ENCODE measurements at regions not wholly inside any gene's neighbourhood (a gene's known extent, or its start where the extent isn't known, plus 50 kb on each side); places are given as distances from the start of the nearest gene placed in this dataset.

GRCh38 chr3:72388644-72389043 is 459.6 kb downstream of the SHQ1 start:
- no peak for DNase-seq
- Histone ChIP-seq H3K27ac (ENCODE audit: low read depth in 2 of 2, low read length in 1 of 2) (no peak overlapping the region), H3K9me3 (no peaks in the 10 kb centered on the region), H3K9me2 (no peaks in the 10 kb centered on the region), H3K4me2 (no peak overlapping the region), H3F3A (replicated peaks; ENCODE audit: insufficient read depth) (no peaks in the 10 kb centered on the region), H3K4me3 (ENCODE audit: low read depth in 2 of 2, low read length in 1 of 2) (no peak overlapping the region), H3K27me3 (ENCODE audit: insufficient read depth) (no peaks in the 10 kb centered on the region), H3K79me2 (ENCODE audit: insufficient read depth) (peaks cover 73% of the 10 kb centered on the region), H3K4me1 (ENCODE audit: control insufficient read depth in 1 of 2, insufficient read depth in 2 of 2, low read depth in 1 of 2, low read length in 1 of 2) (peaks cover 0 to 6% of the 10 kb centered on the region in 2 experiments; a peak in 2 of 4 replicates), H2AFZ (ENCODE audit: low read depth) (no peak overlapping the region), H3K9ac (no peak overlapping the region), H3K36me3 (replicated peaks in 1 of 2; ENCODE audit: control insufficient read depth in 1 of 2, insufficient read depth in 2 of 2, low read length in 1 of 2) (no peaks in the 10 kb centered on the region), H4K20me1 (ENCODE audit: insufficient read depth) (peaks cover 94% of the 10 kb centered on the region)
- POLR2A ChIA-PET = no interaction called here
- CTCF ChIA-PET = interaction anchor here (0.8 kb wide), 1 partner anchor 12 kb away, joined by 5 read pairs; no protein-coding TSS in a partner anchor
- WGBS (ENCODE audit: low lambda C conversion rate) = 100% methylated on average over 2 of the region's 2 CpGs
- TF ChIP-seq, protein P1, sequence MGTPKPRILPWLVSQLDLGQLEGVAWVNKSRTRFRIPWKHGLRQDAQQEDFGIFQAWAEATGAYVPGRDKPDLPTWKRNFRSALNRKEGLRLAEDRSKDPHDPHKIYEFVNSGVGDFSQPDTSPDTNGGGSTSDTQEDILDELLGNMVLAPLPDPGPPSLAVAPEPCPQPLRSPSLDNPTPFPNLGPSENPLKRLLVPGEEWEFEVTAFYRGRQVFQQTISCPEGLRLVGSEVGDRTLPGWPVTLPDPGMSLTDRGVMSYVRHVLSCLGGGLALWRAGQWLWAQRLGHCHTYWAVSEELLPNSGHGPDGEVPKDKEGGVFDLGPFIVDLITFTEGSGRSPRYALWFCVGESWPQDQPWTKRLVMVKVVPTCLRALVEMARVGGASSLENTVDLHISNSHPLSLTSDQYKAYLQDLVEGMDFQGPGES (IDR thresholded peaks at IDR 0.05; ENCODE audit: low read depth, low read length) = no peak
- TF ChIP-seq GABPA (IDR thresholded peaks at IDR 0.05; ENCODE audit: low read depth) = no peak
- no peak for TF ChIP-seq SIN3A (IDR thresholded peaks at IDR 0.05; ENCODE audit: borderline replicate concordance, low read depth, low read length)
- no peak for TF ChIP-seq TAF1 (IDR thresholded peaks at IDR 0.05; ENCODE audit: borderline replicate concordance, low read depth, low read length)
- TF ChIP-seq NFIC (IDR thresholded peaks at IDR 0.05; ENCODE audit: borderline replicate concordance) = no peak
- TF ChIP-seq EP300 (IDR thresholded peaks at IDR 0.05; ENCODE audit: borderline replicate concordance in 1 of 2, low read depth in 1 of 2, low read length in 1 of 2) = no peak
- TF ChIP-seq RCOR1 (IDR thresholded peaks at IDR 0.05; ENCODE audit: low read length) = no peak
- no peak for TF ChIP-seq POLR2AphosphoS5 (IDR thresholded peaks at IDR 0.05; ENCODE audit: low read depth, low read length)
- TF ChIP-seq CHD2 (IDR thresholded peaks at IDR 0.05; ENCODE audit: low read length, partially characterized antibody) = no peak
- TF ChIP-seq RAD21 (IDR thresholded peaks at IDR 0.05; ENCODE audit: low read length) = no peak
- TF ChIP-seq NRF1 (IDR thresholded peaks at IDR 0.05; ENCODE audit: low read depth, low read length) = no peak
- no peak for TF ChIP-seq SMC3 (IDR thresholded peaks at IDR 0.05; ENCODE audit: low read depth, low read length)
- no peak for TF ChIP-seq RXRA (IDR thresholded peaks at IDR 0.05; ENCODE audit: borderline replicate concordance, low read depth)
- TF ChIP-seq, protein P2, sequence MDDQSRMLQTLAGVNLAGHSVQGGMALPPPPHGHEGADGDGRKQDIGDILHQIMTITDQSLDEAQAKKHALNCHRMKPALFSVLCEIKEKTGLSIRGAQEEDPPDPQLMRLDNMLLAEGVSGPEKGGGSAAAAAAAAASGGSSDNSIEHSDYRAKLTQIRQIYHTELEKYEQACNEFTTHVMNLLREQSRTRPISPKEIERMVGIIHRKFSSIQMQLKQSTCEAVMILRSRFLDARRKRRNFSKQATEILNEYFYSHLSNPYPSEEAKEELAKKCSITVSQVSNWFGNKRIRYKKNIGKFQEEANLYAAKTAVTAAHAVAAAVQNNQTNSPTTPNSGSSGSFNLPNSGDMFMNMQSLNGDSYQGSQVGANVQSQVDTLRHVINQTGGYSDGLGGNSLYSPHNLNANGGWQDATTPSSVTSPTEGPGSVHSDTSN (IDR thresholded peaks at IDR 0.05) = no peak

DNA sequence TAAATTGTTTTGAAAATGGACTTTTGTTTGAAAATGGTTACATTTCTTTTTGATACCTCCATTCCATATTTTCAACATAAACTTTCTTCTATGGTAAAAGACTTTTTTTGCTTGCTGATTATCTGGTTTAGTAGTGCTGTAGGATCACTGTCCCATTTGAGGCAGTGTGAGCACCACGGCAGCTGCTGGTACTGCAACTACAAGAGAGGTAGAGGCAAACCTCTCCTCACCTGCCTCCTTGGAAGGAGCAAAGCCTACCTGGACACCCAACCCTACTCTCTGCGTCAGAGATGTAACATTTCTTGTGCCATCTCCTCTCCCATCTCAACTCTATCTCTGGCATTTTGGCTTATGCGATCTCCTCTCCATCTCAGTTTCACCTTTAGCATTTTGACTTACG is 460.1 kb downstream of the SHQ1 start:
- Histone ChIP-seq H4K20me1 (ENCODE audit: insufficient read depth) (peaks cover 94% of the 10 kb centered on the region), H3K4me2 (no peak overlapping the region), H3K36me3 (replicated peaks in 1 of 2; ENCODE audit: control insufficient read depth in 1 of 2, insufficient read depth in 2 of 2, low read length in 1 of 2) (no peaks in the 10 kb centered on the region), H3K9me2 (no peaks in the 10 kb centered on the region), H3K27me3 (ENCODE audit: insufficient read depth) (no peaks in the 10 kb centered on the region), H3F3A (replicated peaks; ENCODE audit: insufficient read depth) (no peaks in the 10 kb centered on the region), H3K9ac (no peak overlapping the region), H3K9me3 (no peaks in the 10 kb centered on the region), H2AFZ (ENCODE audit: low read depth) (no peak overlapping the region), H3K4me1 (ENCODE audit: control insufficient read depth in 1 of 2, insufficient read depth in 2 of 2, low read depth in 1 of 2, low read length in 1 of 2) (peaks cover 0 to 6% of the 10 kb centered on the region in 2 experiments; a peak in 2 of 4 replicates), H3K79me2 (ENCODE audit: insufficient read depth) (peaks cover 73% of the 10 kb centered on the region; the same call in 1 of the 2 replicates), H3K4me3 (ENCODE audit: low read depth in 2 of 2, low read length in 1 of 2) (no peak overlapping the region), H3K27ac (ENCODE audit: low read depth in 2 of 2, low read length in 1 of 2) (no peak overlapping the region)
- no peak for TF ChIP-seq EZH2phosphoT487 (IDR thresholded peaks at IDR 0.05; ENCODE audit: borderline replicate concordance, low read depth)
- TF ChIP-seq TEAD4 (IDR thresholded peaks at IDR 0.05; ENCODE audit: borderline replicate concordance, insufficient read depth) = no peak
- TF ChIP-seq, protein P3, sequence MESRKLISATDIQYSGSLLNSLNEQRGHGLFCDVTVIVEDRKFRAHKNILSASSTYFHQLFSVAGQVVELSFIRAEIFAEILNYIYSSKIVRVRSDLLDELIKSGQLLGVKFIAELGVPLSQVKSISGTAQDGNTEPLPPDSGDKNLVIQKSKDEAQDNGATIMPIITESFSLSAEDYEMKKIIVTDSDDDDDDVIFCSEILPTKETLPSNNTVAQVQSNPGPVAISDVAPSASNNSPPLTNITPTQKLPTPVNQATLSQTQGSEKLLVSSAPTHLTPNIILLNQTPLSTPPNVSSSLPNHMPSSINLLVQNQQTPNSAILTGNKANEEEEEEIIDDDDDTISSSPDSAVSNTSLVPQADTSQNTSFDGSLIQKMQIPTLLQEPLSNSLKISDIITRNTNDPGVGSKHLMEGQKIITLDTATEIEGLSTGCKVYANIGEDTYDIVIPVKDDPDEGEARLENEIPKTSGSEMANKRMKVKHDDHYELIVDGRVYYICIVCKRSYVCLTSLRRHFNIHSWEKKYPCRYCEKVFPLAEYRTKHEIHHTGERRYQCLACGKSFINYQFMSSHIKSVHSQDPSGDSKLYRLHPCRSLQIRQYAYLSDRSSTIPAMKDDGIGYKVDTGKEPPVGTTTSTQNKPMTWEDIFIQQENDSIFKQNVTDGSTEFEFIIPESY (IDR thresholded peaks at IDR 0.05; ENCODE audit: borderline replicate concordance, low read depth) = no peak
- TF ChIP-seq MXI1 (IDR thresholded peaks at IDR 0.05; ENCODE audit: low read depth, low read length) = no peak
- ChIA-PET POLR2A (no interaction called here), CTCF (no interaction called here)
- no peak for DNase-seq
- 96% methylated on average over 4 of the region's 4 CpGs for WGBS (ENCODE audit: low lambda C conversion rate)
